ENCODE measurements at regions not wholly inside any gene's neighbourhood (a gene's known extent, or its start where the extent isn't known, plus 50 kb on each side); places are given as distances from the start of the nearest gene placed in this dataset.
"Not testable (repeated sequence)": the region's sequence is repeated elsewhere in the genome, so short reads cannot be mapped to it uniquely, and the experiment has no call there.

DNA sequence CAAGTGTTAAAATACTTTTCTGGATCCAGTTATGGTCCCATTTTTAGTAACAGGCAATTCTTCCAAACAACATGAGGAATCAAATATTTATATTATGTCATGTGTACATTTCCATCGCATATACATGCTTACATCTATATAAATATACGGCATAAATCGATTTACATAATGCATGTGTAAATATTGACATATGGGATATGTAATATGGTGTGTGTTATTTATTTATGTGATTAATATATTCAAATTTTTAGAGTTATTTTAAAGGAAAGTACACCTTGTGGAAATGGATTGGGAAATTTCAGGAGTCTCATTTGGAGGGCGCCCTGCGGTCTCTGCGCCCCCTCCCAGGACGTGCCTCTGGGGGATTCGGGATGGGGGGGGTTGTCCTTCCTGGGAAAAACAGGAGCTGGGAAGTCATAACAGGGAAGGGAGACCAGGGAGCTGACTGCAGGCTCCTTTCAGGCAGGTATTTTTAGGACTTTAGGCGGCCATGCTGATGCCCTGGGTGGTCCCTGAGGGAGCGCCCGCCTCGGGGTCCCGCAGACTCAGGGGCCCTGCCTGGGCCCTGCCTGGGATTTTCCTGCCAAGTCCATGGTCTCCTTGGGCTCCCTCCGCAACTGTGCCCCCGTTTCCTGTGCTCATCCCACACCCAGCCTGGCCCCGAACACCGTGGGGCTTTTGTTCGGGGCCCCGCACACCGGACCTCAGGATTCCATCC lies 82.7 kb upstream of the SFSWAP start:
- Histone ChIP-seq H3K79me2 (ENCODE audit: control insufficient read depth, insufficient read depth, low read length, unreplicated experiment) (no peaks in the 10 kb centered on the region), H3K27ac (ENCODE audit: low read depth, low read length) (no peak overlapping the region), H3K27me3 (ENCODE audit: insufficient read depth, low read length) (no peaks in the 10 kb centered on the region), H3K4me3 (ENCODE audit: low read depth, low read length) (no peak overlapping the region), H3K36me3 (ENCODE audit: insufficient read depth, low read length) (no peaks in the 10 kb centered on the region), H3K4me1 (ENCODE audit: control insufficient read depth, insufficient read depth, low read length, unreplicated experiment) (no peaks in the 10 kb centered on the region), H2AFZ (ENCODE audit: low read length, unreplicated experiment) (no peak overlapping the region)

DNA sequence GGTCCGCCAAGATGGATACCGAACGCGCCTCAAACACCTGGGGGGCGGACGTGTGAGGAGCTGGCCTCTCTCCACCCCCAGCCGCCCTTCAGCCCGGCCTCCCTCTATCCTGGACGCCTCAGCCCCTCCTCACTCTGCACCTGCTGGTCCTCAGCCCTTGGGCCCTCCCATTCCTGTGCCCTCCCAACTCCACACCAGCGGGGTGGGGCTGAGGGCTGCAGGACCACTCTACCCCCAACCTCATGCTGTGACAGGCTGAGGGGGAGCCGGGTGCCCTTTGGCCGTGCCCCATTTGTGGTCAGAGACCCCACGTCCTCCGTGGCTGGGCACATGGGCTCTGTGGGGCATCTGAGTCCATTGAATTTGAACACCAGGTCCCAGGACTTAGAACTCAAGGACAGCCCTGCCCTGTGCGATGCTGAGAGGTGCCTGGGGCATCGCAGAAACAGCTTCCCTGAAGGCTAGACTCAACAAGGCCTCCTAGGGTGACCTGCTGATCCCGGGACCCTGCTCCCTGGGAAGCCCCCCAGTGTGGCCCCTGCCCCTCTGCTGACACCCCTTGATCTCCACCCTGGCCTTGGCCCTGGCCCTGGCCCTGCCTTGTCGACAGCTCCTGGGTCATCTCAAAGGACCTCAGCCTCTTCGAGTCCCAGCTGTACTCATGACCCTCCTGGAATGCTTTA lies 82.0 kb upstream of the SFSWAP start:
- Histone ChIP-seq H3K4me3 (ENCODE audit: low read depth, low read length) (no peak overlapping the region), H3K27ac (ENCODE audit: low read depth, low read length) (no peak overlapping the region), H2AFZ (ENCODE audit: low read length, unreplicated experiment) (no peak overlapping the region), H3K27me3 (ENCODE audit: insufficient read depth, low read length) (no peaks in the 10 kb centered on the region), H3K4me1 (ENCODE audit: control insufficient read depth, insufficient read depth, low read length, unreplicated experiment) (no peaks in the 10 kb centered on the region), H3K79me2 (ENCODE audit: control insufficient read depth, insufficient read depth, low read length, unreplicated experiment) (no peaks in the 10 kb centered on the region), H3K36me3 (ENCODE audit: insufficient read depth, low read length) (no peaks in the 10 kb centered on the region)

DNA sequence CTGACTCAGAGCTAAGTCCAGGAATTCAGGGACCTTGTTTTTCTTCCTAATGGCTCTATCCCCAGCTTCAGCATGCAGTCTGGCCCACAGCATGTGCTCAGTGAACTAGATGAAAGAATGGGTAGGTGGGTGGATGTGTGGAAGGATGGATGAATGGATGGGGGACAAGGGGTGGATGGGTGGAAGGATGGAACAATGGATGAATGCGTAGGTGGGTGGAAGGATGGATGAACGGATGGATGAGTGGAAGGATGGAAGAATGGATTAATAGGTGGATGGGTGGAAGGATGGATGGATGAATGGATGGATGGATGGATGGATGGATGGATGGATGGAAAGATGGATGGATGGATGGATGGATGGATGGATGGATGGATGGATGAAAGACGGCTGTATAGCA lies 79.7 kb upstream of the SFSWAP start:
- Histone ChIP-seq H3K27ac (ENCODE audit: low read depth, low read length) (no peak overlapping the region), H3K27me3 (ENCODE audit: insufficient read depth, low read length) (no peaks in the 10 kb centered on the region; the same call in 1 of the 2 replicates), H3K79me2 (ENCODE audit: control insufficient read depth, insufficient read depth, low read length, unreplicated experiment) (no peaks in the 10 kb centered on the region), H3K4me1 (ENCODE audit: control insufficient read depth, insufficient read depth, low read length, unreplicated experiment) (no peaks in the 10 kb centered on the region), H2AFZ (ENCODE audit: low read length, unreplicated experiment) (no peak overlapping the region), H3K36me3 (ENCODE audit: insufficient read depth, low read length) (no peaks in the 10 kb centered on the region), H3K4me3 (ENCODE audit: low read depth, low read length) (no peak overlapping the region)

DNA sequence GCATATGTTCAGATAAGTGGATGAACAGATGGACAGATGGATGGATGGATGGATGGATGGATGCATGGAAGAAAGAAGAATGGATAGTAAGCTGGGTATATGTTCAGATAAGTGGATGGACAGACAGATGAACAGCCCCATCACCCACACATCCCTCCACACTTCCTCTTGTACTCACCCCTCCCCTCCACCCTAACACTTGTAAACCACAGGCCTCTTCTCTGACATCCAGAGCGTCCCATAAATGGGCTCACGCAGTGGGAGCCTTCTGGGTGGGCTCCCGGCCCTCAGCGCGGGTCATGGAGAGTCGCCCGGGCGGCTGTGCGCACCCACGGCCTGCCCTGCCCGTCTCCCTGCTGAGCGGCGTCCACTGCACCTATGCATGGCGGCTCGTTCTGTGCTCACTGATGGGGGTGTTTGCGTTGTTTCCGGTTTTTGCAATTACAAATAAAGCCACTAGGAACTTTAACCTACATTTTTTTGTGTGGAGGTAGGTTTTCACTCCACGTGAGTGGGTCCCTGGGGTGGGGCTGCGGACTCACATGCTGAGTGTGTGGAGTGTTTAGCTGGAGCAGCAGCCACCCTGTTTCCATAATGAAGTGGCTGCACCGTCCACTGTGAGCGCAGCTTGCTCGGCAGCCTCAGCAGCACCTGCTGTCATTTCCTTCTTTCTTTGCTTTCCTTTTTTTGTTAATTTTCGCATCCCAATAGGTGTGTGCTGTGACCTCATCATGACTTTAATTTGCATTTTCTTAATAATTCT lies 78.8 kb upstream of the SFSWAP start:
- not testable (repeated sequence) for H3K36me3 ChIP-seq (ENCODE audit: insufficient read depth, low read length); H3K79me2 ChIP-seq (ENCODE audit: control insufficient read depth, insufficient read depth, low read length, unreplicated experiment); H3K4me1 ChIP-seq (ENCODE audit: control insufficient read depth, insufficient read depth, low read length, unreplicated experiment); H3K27ac ChIP-seq (ENCODE audit: low read depth, low read length); H3K4me3 ChIP-seq (ENCODE audit: low read depth, low read length); H3K27me3 ChIP-seq (ENCODE audit: insufficient read depth, low read length); H2AFZ ChIP-seq (ENCODE audit: low read length, unreplicated experiment)

DNA sequence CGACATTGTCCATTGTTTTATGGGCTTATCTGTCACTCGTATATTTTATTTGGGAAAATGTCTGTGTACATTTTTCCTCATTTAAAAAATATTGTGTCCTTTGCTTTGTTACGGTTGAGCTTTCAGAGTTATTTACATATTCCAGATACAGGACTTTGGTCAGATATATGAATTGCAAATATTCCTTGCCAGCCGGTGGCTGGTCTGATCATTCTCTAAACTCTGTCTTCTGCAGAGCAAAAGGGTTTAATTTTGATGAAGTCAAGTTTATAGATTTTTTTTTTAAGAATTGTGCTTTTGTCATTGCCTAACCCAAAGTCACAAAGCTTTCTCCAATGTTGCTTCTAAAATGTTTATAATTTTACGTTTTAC lies 78.3 kb upstream of the SFSWAP start:
- not testable (repeated sequence) for H3K36me3 ChIP-seq (ENCODE audit: insufficient read depth, low read length); H2AFZ ChIP-seq (ENCODE audit: low read length, unreplicated experiment); H3K27me3 ChIP-seq (ENCODE audit: insufficient read depth, low read length); H3K27ac ChIP-seq (ENCODE audit: low read depth, low read length); H3K4me1 ChIP-seq (ENCODE audit: control insufficient read depth, insufficient read depth, low read length, unreplicated experiment); H3K79me2 ChIP-seq (ENCODE audit: control insufficient read depth, insufficient read depth, low read length, unreplicated experiment); H3K4me3 ChIP-seq (ENCODE audit: low read depth, low read length)

DNA sequence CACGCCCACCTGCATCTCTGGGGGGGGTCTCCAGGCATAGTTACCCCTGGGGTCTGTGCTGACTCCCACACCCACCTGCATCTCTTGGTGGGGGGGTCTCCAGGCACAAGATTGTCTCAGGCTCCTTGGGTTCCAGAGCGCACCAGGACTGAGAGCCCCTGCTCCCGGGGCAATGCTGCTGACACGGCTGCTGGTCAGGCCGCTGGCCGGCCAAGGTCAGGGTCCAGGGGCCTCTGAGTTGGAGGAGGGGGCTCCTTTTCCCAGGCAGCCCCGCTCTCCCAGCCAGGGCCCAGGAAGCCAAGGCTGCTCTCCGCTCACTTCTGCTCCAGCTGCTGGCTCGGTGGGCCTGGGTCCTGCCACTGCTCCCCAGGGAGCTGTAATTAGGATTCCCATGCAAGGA lies 77.3 kb upstream of the SFSWAP start:
- H3K27me3 ChIP-seq (ENCODE audit: insufficient read depth, low read length); H3K27ac ChIP-seq (ENCODE audit: low read depth, low read length); H3K79me2 ChIP-seq (ENCODE audit: control insufficient read depth, insufficient read depth, low read length, unreplicated experiment); H3K4me3 ChIP-seq (ENCODE audit: low read depth, low read length); H2AFZ ChIP-seq (ENCODE audit: low read length, unreplicated experiment); H3K36me3 ChIP-seq (ENCODE audit: insufficient read depth, low read length); H3K4me1 ChIP-seq (ENCODE audit: control insufficient read depth, insufficient read depth, low read length, unreplicated experiment): not testable (repeated sequence)

DNA sequence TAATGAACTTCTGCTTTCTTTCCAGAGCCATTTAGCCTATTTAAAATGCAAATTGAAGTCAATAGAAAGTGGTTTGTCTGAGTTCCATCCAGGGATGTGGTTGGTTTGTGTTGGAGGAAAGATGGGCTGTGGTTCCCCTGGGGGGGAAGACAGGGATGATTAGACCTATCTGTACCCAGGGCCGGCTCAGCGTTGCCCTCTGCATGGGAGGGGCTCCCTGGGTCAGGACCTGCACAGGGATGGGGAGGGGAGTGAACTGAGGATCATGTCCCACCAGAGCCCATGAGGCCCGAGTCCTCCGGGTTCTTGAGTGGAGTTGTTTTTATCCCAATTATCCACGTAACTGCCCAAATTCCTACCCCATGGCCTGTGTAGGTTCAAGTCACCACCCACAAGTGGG lies 76.9 kb upstream of the SFSWAP start:
- H3K79me2 ChIP-seq (ENCODE audit: control insufficient read depth, insufficient read depth, low read length, unreplicated experiment), result no peaks in the 10 kb centered on the region
- H3K27me3 ChIP-seq (ENCODE audit: insufficient read depth, low read length), result no peaks in the 10 kb centered on the region; the same call in 1 of the 2 replicates
- H3K27ac ChIP-seq (ENCODE audit: low read depth, low read length), result no peak overlapping the region
- H2AFZ ChIP-seq (ENCODE audit: low read length, unreplicated experiment), result no peak overlapping the region
- no peaks in the 10 kb centered on the region for H3K36me3 ChIP-seq (ENCODE audit: insufficient read depth, low read length)
- H3K4me3 ChIP-seq (ENCODE audit: low read depth, low read length), result no peak overlapping the region
- H3K4me1 ChIP-seq (ENCODE audit: control insufficient read depth, insufficient read depth, low read length, unreplicated experiment), result no peaks in the 10 kb centered on the region

DNA sequence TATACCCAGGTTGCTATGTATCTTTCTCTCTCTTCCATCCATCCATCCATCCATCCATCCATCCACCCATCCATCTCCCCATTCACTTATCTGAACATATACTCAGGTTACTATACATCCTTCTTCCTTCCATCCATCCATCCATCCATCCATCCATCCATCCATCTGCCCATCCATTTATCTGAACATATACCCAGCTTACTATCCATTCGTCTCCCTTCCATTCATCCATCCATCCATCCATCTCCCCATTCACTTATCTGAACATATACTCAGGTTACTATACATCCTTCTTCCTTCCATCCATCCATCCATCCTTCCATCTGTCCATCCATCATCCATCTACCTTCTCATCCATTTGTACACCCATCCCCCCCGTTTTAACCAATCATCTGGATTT lies 75.9 kb upstream of the SFSWAP start:
- H3K4me3 ChIP-seq (ENCODE audit: low read depth, low read length); H3K4me1 ChIP-seq (ENCODE audit: control insufficient read depth, insufficient read depth, low read length, unreplicated experiment); H3K36me3 ChIP-seq (ENCODE audit: insufficient read depth, low read length); H3K27ac ChIP-seq (ENCODE audit: low read depth, low read length); H3K79me2 ChIP-seq (ENCODE audit: control insufficient read depth, insufficient read depth, low read length, unreplicated experiment); H3K27me3 ChIP-seq (ENCODE audit: insufficient read depth, low read length); H2AFZ ChIP-seq (ENCODE audit: low read length, unreplicated experiment): not testable (repeated sequence)

DNA sequence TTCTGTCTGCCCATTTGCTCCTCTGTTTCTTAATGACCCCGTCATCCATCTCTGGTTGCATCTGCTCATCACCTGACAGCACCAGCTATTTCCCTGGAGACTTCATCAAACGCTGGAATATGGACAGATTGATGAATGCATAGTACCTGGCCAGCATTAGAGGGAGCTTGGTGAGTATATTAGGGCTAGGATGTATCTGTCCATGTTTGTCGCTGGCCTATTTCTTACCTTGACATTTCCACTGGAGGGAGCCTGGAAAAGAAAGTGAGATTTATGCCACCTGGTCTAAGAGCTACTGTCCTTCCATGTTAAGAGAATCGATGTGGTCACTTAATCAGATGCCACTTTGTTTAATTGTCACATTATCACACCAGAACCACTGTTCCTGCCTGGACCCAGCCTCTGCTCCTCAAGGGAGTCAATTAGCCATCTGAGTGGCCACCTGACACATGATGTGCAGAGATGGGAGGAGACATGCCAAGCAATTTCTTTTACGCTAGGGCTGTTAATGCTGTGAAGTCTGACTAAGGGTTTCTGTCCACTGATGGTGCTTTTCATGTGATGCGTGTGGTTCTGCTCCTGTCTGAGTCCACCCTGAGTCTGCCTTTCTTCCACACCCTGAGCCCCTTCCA lies 75.3 kb upstream of the SFSWAP start:
- Histone ChIP-seq H3K36me3 (ENCODE audit: insufficient read depth, low read length) (no peaks in the 10 kb centered on the region), H3K4me3 (ENCODE audit: low read depth, low read length) (no peak overlapping the region), H3K27me3 (ENCODE audit: insufficient read depth, low read length) (no peaks in the 10 kb centered on the region; the same call in 1 of the 2 replicates), H2AFZ (ENCODE audit: low read length, unreplicated experiment) (no peak overlapping the region), H3K27ac (ENCODE audit: low read depth, low read length) (no peak overlapping the region), H3K79me2 (ENCODE audit: control insufficient read depth, insufficient read depth, low read length, unreplicated experiment) (no peaks in the 10 kb centered on the region), H3K4me1 (ENCODE audit: control insufficient read depth, insufficient read depth, low read length, unreplicated experiment) (no peaks in the 10 kb centered on the region)

DNA sequence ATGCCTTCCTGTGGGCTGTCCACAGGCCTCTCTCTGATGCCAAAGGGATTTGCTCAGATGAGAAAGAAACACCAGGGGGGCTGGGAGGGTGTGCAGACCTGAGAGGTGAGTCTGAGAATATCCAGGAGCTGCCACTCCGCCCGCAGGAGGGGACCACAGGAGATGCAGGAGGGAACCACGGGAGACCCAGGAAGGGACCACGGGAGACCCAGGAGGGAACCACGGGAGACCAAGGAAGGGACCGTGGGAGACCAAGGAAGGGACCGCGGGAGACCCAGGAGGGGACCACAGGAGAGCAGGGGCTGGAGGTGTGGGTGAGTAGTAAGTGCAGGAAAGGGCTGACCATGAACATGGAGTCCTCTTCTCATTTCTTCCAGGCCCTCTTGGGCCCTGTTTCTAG lies 74.6 kb upstream of the SFSWAP start:
- Histone ChIP-seq H3K4me1 (ENCODE audit: control insufficient read depth, insufficient read depth, low read length, unreplicated experiment) (no peaks in the 10 kb centered on the region), H3K4me3 (ENCODE audit: low read depth, low read length) (no peak overlapping the region), H3K79me2 (ENCODE audit: control insufficient read depth, insufficient read depth, low read length, unreplicated experiment) (no peaks in the 10 kb centered on the region), H2AFZ (ENCODE audit: low read length, unreplicated experiment) (no peak overlapping the region), H3K36me3 (ENCODE audit: insufficient read depth, low read length) (no peaks in the 10 kb centered on the region), H3K27me3 (ENCODE audit: insufficient read depth, low read length) (no peaks in the 10 kb centered on the region; the same call in 1 of the 2 replicates), H3K27ac (ENCODE audit: low read depth, low read length) (no peak overlapping the region)

Data from ACC112 (cell line).